A549 (cell line): ENCODE measurements at regions not wholly inside any gene's neighbourhood (a gene's known extent, or its start where the extent isn't known, plus 50 kb on each side); places are given as distances from the start of the nearest gene placed in this dataset.
A peak's percentile ranks its signal among the peaks of the same experiment; 100 is the strongest.

ENCODE experiments used
- ATAC-seq, 2 experiments: fragments of 200-7000 bp in 1 of 2; fragments of >200 bp in 1 of 2; cut with Nextera tagmentation in 1 of 2; cut with Tn5 transposase in 1 of 2; 3 replicates each; pipeline versions ENCODE4 v1.8.0 to v1.9.1; 2018 to 2020; ENCODE audit warnings: mild to moderate bottlenecking in 1 of 2, moderate library complexity in 1 of 2
- CTCF ChIA-PET: fragments of 300-600 bp; sonication (Branson Sonifier 250); formaldehyde crosslinking; extraction: SDS; loops from one replicate; lab custom pipeline; 2021; ENCODE audit warnings: antibody characterized with exemption, inconsistent platforms; lab: Yijun Ruan, JAX
- POLR2A ChIA-PET: fragments of 350-600 bp; formaldehyde crosslinking; extraction: SDS; loops from one replicate; lab custom pipeline; 2021; ENCODE audit warnings: antibody characterized with exemption, inconsistent platforms; lab: Yijun Ruan, JAX
- DNase-seq, 2 experiments: peaks; one replicate each; pipeline versions ENCODE4 v3.0.0 to v3.0.0-alpha.2; 2011 to 2016; ENCODE audit warnings: low read depth in 1 of 2, low spot score in 1 of 2
- FAIRE-seq: peaks from 2 replicates; lab custom pipeline; 2011; peaks lifted over from hg19 to GRCh38; lab: Jason Lieb, UNC
- H3K27ac ChIP-seq, 2 experiments: fragments of >200 bp; sonication (Bioruptor Twin); formaldehyde crosslinking; 3 replicates each; pipeline ENCODE4 v1.5.1; 2016 to 2017
- H3K4me1 ChIP-seq: fragments of >200 bp; sonication (Bioruptor Twin); formaldehyde crosslinking; 3 replicates; pipeline ENCODE4 v1.6.1; 2016
- H3K4me2 ChIP-seq: fragments of >200 bp; sonication (Bioruptor Twin); formaldehyde crosslinking; 3 replicates; pipeline ENCODE4 v1.6.1; 2016
- H3K4me3 ChIP-seq: fragments of >200 bp; sonication (Bioruptor Twin); formaldehyde crosslinking; 3 replicates; pipeline ENCODE4 v1.5.1; 2016
- H3K9me3 ChIP-seq: fragments of >200 bp; sonication (Bioruptor Twin); formaldehyde crosslinking; 3 replicates; pipeline ENCODE4 v1.6.1; 2016
- CHD4 ChIP-seq: fragments of 200-600 bp; sonication (generic); IDR thresholded peaks from 2 replicates; pipeline ENCODE4 v1.6.1; 2016; ENCODE audit warnings: antibody characterized with exemption, mild to moderate bottlenecking, borderline replicate concordance
- ESRRA ChIP-seq: fragments of 150-350 bp; IDR thresholded peaks from 2 replicates; pipeline ENCODE4 v1.6.1; 2014; ENCODE audit warnings: mild to moderate bottlenecking, low read length, borderline replicate concordance
- GATA3 ChIP-seq: IDR thresholded peaks from 2 replicates; pipeline ENCODE4 v1.6.1; 2012; ENCODE audit warnings: borderline replicate concordance
- HDAC2 ChIP-seq: fragments of 200-600 bp; sonication (generic); IDR thresholded peaks from 2 replicates; pipeline ENCODE4 v1.6.1; 2016
- HOXA7 ChIP-seq: fragments of 250-450 bp; sonication (Bioruptor Pico); IDR thresholded peaks from 2 replicates; pipeline ENCODE4 v1.5.0; 2020; ENCODE audit warnings: mild to moderate bottlenecking, moderate library complexity
- HOXB13 ChIP-seq: fragments of 250-450 bp; sonication (Bioruptor Pico); IDR thresholded peaks from 2 replicates; pipeline ENCODE4 v1.5.0; 2020; ENCODE audit warnings: low read depth, mild to moderate bottlenecking, moderate library complexity
- JUNB ChIP-seq: fragments of >200 bp; sonication (Bioruptor Twin); formaldehyde crosslinking; IDR thresholded peaks from 2 replicates; pipeline ENCODE4 v1.6.1; 2016
- KDM1A ChIP-seq: fragments of 200-600 bp; sonication (generic); IDR thresholded peaks from 2 replicates; pipeline ENCODE4 v1.6.1; 2016; ENCODE audit warnings: low read depth, mild to moderate bottlenecking
- MAFK ChIP-seq: fragments of 450-650 bp; IDR thresholded peaks from 2 replicates; pipeline ENCODE4 v1.6.1; 2014; ENCODE audit not compliant: partially characterized antibody
- MAZ ChIP-seq: fragments of 150-350 bp; IDR thresholded peaks from 2 replicates; pipeline ENCODE4 v1.6.1; 2014; ENCODE audit warnings: antibody characterized with exemption, low read depth, low read length, borderline replicate concordance
- NFE2L2 ChIP-seq: fragments of 150-350 bp; conservative IDR thresholded peaks from 2 replicates; pipeline ENCODE4 v1.6.1; 2014; ENCODE audit warnings: low read length
- NPAS2 ChIP-seq: fragments of 250-450 bp; sonication (Bioruptor Pico); IDR thresholded peaks from 2 replicates; pipeline ENCODE4 v1.8.0; 2022; ENCODE audit warnings: mild to moderate bottlenecking, moderate library complexity, borderline replicate concordance
- RAD21 ChIP-seq, 2 experiments: fragments of >200 bp in 1 of 2; sonication (Bioruptor Twin) in 1 of 2; formaldehyde crosslinking in 1 of 2; IDR thresholded peaks in 1 of 2; conservative IDR thresholded peaks in 1 of 2; 2 replicates in 1 of 2; 3 replicates in 1 of 2; pipeline ENCODE4 v1.6.1; 2012 to 2018; ENCODE audit warnings: inconsistent platforms in 1 of 2
- RARB ChIP-seq: fragments of 250-450 bp; sonication (Bioruptor Pico); IDR thresholded peaks from 2 replicates; pipeline ENCODE4 v1.8.0; 2021; ENCODE audit warnings: mild to moderate bottlenecking, moderate library complexity
- RFX5 ChIP-seq: fragments of 450-650 bp; IDR thresholded peaks from 2 replicates; pipeline ENCODE4 v1.7.1; 2014; ENCODE audit warnings: antibody characterized with exemption, mild to moderate bottlenecking, moderate library complexity
- RNF2 ChIP-seq: fragments of 200-600 bp; sonication (generic); IDR thresholded peaks from 2 replicates; pipeline ENCODE4 v1.6.1; 2016; ENCODE audit warnings: low read depth, mild to moderate bottlenecking, antibody characterized with exemption, moderate library complexity, borderline replicate concordance
- ZC3H11A ChIP-seq: fragments of 450-650 bp; IDR thresholded peaks from 2 replicates; pipeline ENCODE4 v1.6.1; 2014; ENCODE audit warnings: antibody characterized with exemption, mild to moderate bottlenecking
- WGBS: methylation state at CpG from one replicate; pipeline ENCODE4 v1.1.6; 2017; ENCODE audit errors: missing lambda C conversion rate; 5-methylcytosine and 5-hydroxymethylcytosine counted together
- TF ChIP-seq, protein P1 (sequence below): IDR thresholded peaks from 2 replicates; pipeline ENCODE4 v1.6.1; 2012; ENCODE audit warnings: low read depth, borderline replicate concordance
- TF ChIP-seq, protein P2 (sequence below): fragments of 250-450 bp; sonication (Bioruptor Pico); IDR thresholded peaks from 2 replicates; pipeline ENCODE4 v1.5.0; 2020; ENCODE audit warnings: low read depth, mild to moderate bottlenecking, moderate library complexity
- TF ChIP-seq, protein P3 (sequence below): fragments of 450-650 bp; IDR thresholded peaks from 2 replicates; pipeline ENCODE4 v1.6.1; 2014; ENCODE audit warnings: antibody characterized with exemption
- TF ChIP-seq, protein P4 (sequence below): fragments of 250-450 bp; sonication (Bioruptor Pico); IDR thresholded peaks from 2 replicates; pipeline ENCODE4 v1.5.0; 2021; ENCODE audit warnings: mild to moderate bottlenecking, moderate library complexity, borderline replicate concordance
- TF ChIP-seq, protein P5 (sequence below): fragments of >200 bp; sonication (Bioruptor Twin); formaldehyde crosslinking; IDR thresholded peaks from 3 replicates; pipeline ENCODE4 v1.5.1; 2016

DNA sequence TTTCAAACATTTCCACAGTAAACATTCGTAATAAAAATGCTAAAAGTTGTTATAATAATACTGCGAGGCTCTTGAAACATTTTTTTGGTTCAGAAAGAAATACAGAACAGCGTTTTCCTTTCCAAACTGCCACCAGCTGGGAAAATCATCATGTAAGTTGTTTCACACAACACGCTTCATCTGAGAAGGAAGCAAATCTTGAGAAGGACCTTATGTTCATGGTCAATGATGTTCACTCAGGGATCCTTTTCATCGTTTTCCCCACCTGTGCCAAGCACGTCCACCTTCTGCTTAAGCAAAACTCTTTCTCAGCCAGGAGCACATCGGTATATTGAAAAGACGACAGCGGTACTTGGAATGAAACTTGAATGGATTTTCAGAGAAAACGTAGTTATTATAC lies 274.5 kb upstream of the ELAC2 start:
- ATAC-seq (no peak), FAIRE-seq (peak; percentile 7), DNase-seq (no peak)
- WGBS = 33% methylated on average over 10 of the region's 10 CpGs
- Histone ChIP-seq H3K9me3 (no peaks in the 10 kb centered on the region), H3K27ac (no peak overlapping the region), H3K4me1 (no peaks in the 10 kb centered on the region), H3K4me3 (no peak overlapping the region), H3K4me2 (no peak overlapping the region)
- CTCF ChIA-PET = no interaction called here
- POLR2A ChIA-PET = no interaction called here
- TF ChIP-seq RARB (CRISPR knock-in tag) (no peak), RNF2 (no peak), HOXA7 (CRISPR knock-in tag) (no peak), RAD21 (conservative IDR thresholded peaks at IDR 0.05 in 1 of 2, IDR thresholded peaks at IDR 0.05 in 1 of 2) (no peak)
- TF ChIP-seq, protein P1, sequence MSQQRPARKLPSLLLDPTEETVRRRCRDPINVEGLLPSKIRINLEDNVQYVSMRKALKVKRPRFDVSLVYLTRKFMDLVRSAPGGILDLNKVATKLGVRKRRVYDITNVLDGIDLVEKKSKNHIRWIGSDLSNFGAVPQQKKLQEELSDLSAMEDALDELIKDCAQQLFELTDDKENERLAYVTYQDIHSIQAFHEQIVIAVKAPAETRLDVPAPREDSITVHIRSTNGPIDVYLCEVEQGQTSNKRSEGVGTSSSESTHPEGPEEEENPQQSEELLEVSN = no peak
- TF ChIP-seq, protein P2, sequence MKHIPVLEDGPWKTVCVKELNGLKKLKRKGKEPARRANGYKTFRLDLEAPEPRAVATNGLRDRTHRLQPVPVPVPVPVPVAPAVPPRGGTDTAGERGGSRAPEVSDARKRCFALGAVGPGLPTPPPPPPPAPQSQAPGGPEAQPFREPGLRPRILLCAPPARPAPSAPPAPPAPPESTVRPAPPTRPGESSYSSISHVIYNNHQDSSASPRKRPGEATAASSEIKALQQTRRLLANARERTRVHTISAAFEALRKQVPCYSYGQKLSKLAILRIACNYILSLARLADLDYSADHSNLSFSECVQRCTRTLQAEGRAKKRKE (CRISPR knock-in tag) = no peak
- TF ChIP-seq, protein P3, sequence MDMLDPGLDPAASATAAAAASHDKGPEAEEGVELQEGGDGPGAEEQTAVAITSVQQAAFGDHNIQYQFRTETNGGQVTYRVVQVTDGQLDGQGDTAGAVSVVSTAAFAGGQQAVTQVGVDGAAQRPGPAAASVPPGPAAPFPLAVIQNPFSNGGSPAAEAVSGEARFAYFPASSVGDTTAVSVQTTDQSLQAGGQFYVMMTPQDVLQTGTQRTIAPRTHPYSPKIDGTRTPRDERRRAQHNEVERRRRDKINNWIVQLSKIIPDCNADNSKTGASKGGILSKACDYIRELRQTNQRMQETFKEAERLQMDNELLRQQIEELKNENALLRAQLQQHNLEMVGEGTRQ = no peak
- TF ChIP-seq, protein P4, sequence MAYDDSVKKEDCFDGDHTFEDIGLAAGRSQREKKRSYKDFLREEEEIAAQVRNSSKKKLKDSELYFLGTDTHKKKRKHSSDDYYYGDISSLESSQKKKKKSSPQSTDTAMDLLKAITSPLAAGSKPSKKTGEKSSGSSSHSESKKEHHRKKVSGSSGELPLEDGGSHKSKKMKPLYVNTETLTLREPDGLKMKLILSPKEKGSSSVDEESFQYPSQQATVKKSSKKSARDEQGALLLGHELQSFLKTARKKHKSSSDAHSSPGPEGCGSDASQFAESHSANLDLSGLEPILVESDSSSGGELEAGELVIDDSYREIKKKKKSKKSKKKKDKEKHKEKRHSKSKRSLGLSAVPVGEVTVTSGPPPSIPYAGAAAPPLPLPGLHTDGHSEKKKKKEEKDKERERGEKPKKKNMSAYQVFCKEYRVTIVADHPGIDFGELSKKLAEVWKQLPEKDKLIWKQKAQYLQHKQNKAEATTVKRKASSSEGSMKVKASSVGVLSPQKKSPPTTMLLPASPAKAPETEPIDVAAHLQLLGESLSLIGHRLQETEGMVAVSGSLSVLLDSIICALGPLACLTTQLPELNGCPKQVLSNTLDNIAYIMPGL (CRISPR knock-in tag) = no peak

DNA sequence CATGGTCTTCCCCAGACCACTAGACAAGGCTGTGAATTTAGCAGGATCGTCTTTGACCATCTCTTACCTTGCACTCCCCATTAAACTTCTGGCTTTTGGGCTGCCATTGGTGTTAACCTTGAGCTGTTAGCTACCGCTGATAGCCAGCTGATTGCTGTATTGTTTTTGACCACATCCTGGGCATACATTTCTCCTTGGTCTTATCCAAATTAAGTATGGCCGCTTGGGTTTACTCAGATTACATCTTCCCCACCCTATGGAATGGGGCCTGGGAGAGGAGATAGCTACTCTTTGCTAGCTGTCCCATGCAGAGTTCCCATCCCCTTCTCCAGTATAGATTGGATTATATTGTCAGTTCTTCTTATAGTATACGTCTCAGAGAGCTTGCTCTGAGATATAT lies 270.4 kb upstream of the ELAC2 start:
- ChIA-PET POLR2A (no interaction called here), CTCF (interaction anchor here (1.4 kb wide), 1 partner anchor 9 kb away, joined by 6 read pairs; no protein-coding TSS in a partner anchor)
- DNase-seq (no peak), ATAC-seq (no peak), FAIRE-seq (no peak)
- no peak overlapping the region for H3K27ac ChIP-seq
- H3K4me2 ChIP-seq = no peak overlapping the region
- WGBS = 4% methylated on average over 4 of the region's 4 CpGs
- H3K4me1 ChIP-seq = no peaks in the 10 kb centered on the region
- no peaks in the 10 kb centered on the region for H3K9me3 ChIP-seq
- TF ChIP-seq ZC3H11A (no peak), JUNB (no peak), GATA3 (no peak), RAD21 (conservative IDR thresholded peaks at IDR 0.05 in 1 of 2, IDR thresholded peaks at IDR 0.05 in 1 of 2) (no peak), KDM1A (no peak), MAFK (no peak), MAZ (no peak), HDAC2 (no peak), ESRRA (no peak), NPAS2 (CRISPR knock-in tag) (no peak), NFE2L2 (no peak), RFX5 (no peak), CHD4 (no peak), HOXB13 (CRISPR knock-in tag) (no peak)
- TF ChIP-seq, protein P5, sequence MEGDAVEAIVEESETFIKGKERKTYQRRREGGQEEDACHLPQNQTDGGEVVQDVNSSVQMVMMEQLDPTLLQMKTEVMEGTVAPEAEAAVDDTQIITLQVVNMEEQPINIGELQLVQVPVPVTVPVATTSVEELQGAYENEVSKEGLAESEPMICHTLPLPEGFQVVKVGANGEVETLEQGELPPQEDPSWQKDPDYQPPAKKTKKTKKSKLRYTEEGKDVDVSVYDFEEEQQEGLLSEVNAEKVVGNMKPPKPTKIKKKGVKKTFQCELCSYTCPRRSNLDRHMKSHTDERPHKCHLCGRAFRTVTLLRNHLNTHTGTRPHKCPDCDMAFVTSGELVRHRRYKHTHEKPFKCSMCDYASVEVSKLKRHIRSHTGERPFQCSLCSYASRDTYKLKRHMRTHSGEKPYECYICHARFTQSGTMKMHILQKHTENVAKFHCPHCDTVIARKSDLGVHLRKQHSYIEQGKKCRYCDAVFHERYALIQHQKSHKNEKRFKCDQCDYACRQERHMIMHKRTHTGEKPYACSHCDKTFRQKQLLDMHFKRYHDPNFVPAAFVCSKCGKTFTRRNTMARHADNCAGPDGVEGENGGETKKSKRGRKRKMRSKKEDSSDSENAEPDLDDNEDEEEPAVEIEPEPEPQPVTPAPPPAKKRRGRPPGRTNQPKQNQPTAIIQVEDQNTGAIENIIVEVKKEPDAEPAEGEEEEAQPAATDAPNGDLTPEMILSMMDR = no peak
- H3K4me3 ChIP-seq = no peak overlapping the region
